ENCODE measurements at regions not wholly inside any gene's neighbourhood (a gene's known extent, or its start where the extent isn't known, plus 50 kb on each side); places are given as distances from the start of the nearest gene placed in this dataset.
A peak's percentile ranks its signal among the peaks of the same experiment; 100 is the strongest.

- Mint-ChIP-seq H3K36me3 (ENCODE audit: insufficient read depth, unreplicated experiment) (no peaks in the 10 kb centered on the region), H3K4me1 (ENCODE audit: insufficient read depth, unreplicated experiment) (no peaks in the 10 kb centered on the region), H3K27me3 (ENCODE audit: insufficient read depth, unreplicated experiment) (no peaks in the 10 kb centered on the region), H3K9me3 (ENCODE audit: unreplicated experiment) (no peaks in the 10 kb centered on the region), H3K4me3 (ENCODE audit: unreplicated experiment) (no peak overlapping the region), H3K27ac (ENCODE audit: low read depth, unreplicated experiment) (no peak overlapping the region)
- intact Hi-C loops (cut with micrococcal nuclease), result no loop called here
- POLR2A ChIA-PET, result no interaction called here
- CTCF ChIA-PET, result no interaction called here
- no peak for DNase-seq (ENCODE audit: unreplicated experiment)
- no peak for TF ChIP-seq CTCF (IDR thresholded peaks at IDR 0.05; ENCODE audit: unreplicated experiment)
- no TSS peak for BruUV-seq (replicated peaks)
These were observed 126.7 kb downstream of the OLFM1 start for GRCh38 chr9:135214054-135214640.

- intact Hi-C loops (cut with micrococcal nuclease), result no loop called here
- H3K4me1 Mint-ChIP-seq (ENCODE audit: insufficient read depth, unreplicated experiment), result no peaks in the 10 kb centered on the region
- TF ChIP-seq CTCF (IDR thresholded peaks at IDR 0.05; ENCODE audit: unreplicated experiment), result no peak
- no peaks in the 10 kb centered on the region for H3K36me3 Mint-ChIP-seq (ENCODE audit: insufficient read depth, unreplicated experiment)
- BruUV-seq (replicated peaks), result no TSS peak
- no peak overlapping the region for H3K27ac Mint-ChIP-seq (ENCODE audit: low read depth, unreplicated experiment)
- H3K4me3 Mint-ChIP-seq (ENCODE audit: unreplicated experiment), result no peak overlapping the region
- ChIA-PET POLR2A (interaction anchor here (0.7 kb wide), 1 partner anchor 238 kb away, joined by 3 read pairs; no protein-coding TSS in a partner anchor), CTCF (no interaction called here)
- DNase-seq (ENCODE audit: unreplicated experiment), result no peak
- H3K27me3 Mint-ChIP-seq (ENCODE audit: insufficient read depth, unreplicated experiment), result no peaks in the 10 kb centered on the region
- no peaks in the 10 kb centered on the region for H3K9me3 Mint-ChIP-seq (ENCODE audit: unreplicated experiment)
These were observed 127.2 kb downstream of the OLFM1 start for GRCh38 chr9:135214706-135215105.

- Mint-ChIP-seq H3K27me3 (ENCODE audit: insufficient read depth, unreplicated experiment) (no peaks in the 10 kb centered on the region), H3K9me3 (ENCODE audit: unreplicated experiment) (no peaks in the 10 kb centered on the region), H3K27ac (ENCODE audit: low read depth, unreplicated experiment) (no peak overlapping the region), H3K36me3 (ENCODE audit: insufficient read depth, unreplicated experiment) (no peaks in the 10 kb centered on the region), H3K4me1 (ENCODE audit: insufficient read depth, unreplicated experiment) (no peaks in the 10 kb centered on the region), H3K4me3 (ENCODE audit: unreplicated experiment) (no peak overlapping the region)
- no TSS peak for BruUV-seq (replicated peaks)
- CTCF ChIA-PET, result interaction anchor here (0.7 kb wide), 1 partner anchor 332 kb away, joined by 3 read pairs; no protein-coding TSS in a partner anchor
- TF ChIP-seq CTCF (IDR thresholded peaks at IDR 0.05; ENCODE audit: unreplicated experiment), result no peak
- intact Hi-C loops (cut with micrococcal nuclease), result no loop called here
- DNase-seq (ENCODE audit: unreplicated experiment), result peak; percentile 59
- POLR2A ChIA-PET, result no interaction called here
These were observed 128.2 kb downstream of the OLFM1 start for GRCh38 chr9:135215571-135216161.

- CTCF ChIA-PET, result no interaction called here
- TF ChIP-seq CTCF (IDR thresholded peaks at IDR 0.05; ENCODE audit: unreplicated experiment), result no peak
- POLR2A ChIA-PET, result no interaction called here
- intact Hi-C loops (cut with micrococcal nuclease), result no loop called here
- H3K4me1 Mint-ChIP-seq (ENCODE audit: insufficient read depth, unreplicated experiment), result no peaks in the 10 kb centered on the region
- H3K4me3 Mint-ChIP-seq (ENCODE audit: unreplicated experiment), result no peak overlapping the region
- no peaks in the 10 kb centered on the region for H3K9me3 Mint-ChIP-seq (ENCODE audit: unreplicated experiment)
- BruUV-seq (replicated peaks), result no TSS peak
- H3K27me3 Mint-ChIP-seq (ENCODE audit: insufficient read depth, unreplicated experiment), result no peaks in the 10 kb centered on the region
- no peak overlapping the region for H3K27ac Mint-ChIP-seq (ENCODE audit: low read depth, unreplicated experiment)
- no peaks in the 10 kb centered on the region for H3K36me3 Mint-ChIP-seq (ENCODE audit: insufficient read depth, unreplicated experiment)
- no peak for DNase-seq (ENCODE audit: unreplicated experiment)
These were observed 128.8 kb downstream of the OLFM1 start for GRCh38 chr9:135216236-135216635.

Data from MCF 10A (cell line).